HT1080 (cell line): ENCODE measurements at regions not wholly inside any gene's neighbourhood (a gene's known extent, or its start where the extent isn't known, plus 50 kb on each side); places are given as distances from the start of the nearest gene placed in this dataset.

Source experiments
- DNase-seq: peaks from one replicate; pipeline ENCODE4 v3.0.0-alpha.2; 2015; ENCODE audit warnings: low read depth

DNA sequence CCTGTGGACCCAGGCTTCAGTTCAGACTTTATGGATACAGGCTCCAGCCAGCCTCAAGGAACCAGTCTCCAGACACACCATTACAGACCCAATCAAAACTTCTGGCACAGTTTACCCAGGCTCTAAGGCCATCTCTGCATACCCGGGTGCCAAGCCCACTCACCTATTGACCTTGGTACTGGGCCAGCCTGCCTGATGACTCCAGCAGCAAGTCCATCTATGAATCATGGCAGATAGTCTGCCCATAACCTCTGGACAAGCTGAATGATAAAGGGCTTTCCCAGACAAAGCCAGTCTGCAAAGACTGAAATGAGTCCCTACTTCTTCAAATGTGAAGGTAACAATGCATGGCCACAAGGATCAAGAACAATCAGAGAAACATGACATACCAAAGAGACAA, 1327.1 kb upstream of the C9orf72 start:
- DNase-seq = no peak

DNA sequence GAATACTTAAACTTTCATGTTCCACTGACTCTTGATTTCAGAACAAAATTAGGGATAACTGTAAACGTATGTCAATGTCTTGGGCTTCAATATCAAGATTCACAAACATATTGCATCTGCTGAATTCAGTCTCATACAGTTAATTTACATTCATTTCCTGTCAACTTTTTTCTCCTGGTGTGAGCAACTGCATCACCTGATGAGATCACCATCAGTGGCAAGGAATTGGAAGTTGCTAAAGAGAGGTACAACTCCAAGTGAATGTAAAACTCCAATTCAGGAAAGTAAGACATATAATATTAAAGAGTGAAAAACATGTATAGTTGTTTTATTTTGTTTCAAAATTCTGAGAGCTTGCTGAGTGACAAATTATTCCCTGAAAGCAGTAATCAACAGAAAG, 1336.2 kb upstream of the C9orf72 start:
- DNase-seq = no peak

DNA sequence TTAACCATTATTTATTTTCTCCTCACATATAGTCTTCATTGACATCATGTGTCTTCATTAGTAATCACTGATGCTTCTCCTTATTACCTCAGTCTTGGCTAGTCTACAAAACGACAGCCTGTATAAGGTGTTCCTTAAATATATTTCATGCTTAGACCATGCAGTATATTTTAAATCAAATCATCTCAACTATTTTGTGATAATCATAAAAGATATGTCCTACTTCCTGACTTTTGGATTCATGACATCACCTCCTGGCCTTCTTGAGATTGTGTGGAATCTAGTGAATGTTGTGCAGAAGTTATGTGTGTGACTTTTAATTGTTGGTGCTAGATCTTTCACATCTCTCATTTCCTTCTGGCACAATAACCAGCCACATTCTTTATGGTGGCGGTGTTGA, 1339.3 kb upstream of the C9orf72 start:
- no peak for DNase-seq

DNA sequence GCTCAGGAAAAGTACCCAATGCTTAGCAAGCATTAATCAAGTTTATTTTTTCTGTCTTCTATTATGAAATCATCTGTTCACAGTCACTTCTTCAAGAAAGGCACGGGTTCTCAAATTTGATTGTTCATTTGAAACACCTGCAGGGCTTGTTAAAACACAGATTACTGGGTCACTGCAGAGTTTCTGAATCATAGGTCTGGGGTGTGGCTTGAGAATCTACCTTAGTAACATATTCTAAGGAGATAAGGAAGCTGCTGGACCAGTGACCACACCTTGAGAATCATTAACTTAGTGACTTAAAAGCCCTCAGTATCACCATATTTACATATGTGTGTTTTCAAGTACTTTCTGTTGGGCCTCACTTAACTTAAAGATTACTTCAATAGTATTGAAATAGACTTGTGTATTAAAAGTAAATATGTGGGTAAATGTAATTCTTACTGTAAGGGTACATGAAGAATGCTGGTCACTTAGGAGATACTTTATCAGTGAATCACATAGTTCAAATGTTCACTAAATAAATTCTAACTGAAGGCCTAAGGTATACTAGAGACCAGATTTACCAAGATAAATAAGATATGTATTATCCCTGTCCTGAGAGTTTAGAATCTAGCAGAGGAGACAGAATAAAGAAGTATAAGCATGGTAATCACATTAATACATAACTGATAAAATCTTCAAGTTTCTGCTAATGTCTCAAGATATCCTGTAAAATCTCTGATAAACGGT, 1342.1 kb upstream of the C9orf72 start:
- no peak for DNase-seq

DNA sequence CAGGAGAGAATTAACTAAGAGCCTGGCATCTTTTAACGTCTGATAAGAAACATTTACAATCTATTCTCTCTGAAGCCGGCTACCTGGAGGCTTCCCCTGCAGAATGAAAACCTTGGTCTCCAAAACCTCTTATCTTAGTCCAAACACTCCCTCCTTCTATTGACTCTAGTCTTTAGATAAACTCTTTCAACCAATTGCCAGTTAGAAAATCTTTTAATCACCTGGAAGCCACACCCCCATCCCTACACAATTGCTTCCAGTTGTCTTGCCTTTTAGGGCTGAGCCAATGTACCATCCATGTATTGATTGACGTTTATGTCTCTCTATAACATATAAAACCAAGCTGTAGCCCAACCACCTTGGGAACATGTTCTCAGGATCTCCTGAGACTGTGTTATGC, 1343.1 kb upstream of the C9orf72 start:
- DNase-seq = no peak

DNA sequence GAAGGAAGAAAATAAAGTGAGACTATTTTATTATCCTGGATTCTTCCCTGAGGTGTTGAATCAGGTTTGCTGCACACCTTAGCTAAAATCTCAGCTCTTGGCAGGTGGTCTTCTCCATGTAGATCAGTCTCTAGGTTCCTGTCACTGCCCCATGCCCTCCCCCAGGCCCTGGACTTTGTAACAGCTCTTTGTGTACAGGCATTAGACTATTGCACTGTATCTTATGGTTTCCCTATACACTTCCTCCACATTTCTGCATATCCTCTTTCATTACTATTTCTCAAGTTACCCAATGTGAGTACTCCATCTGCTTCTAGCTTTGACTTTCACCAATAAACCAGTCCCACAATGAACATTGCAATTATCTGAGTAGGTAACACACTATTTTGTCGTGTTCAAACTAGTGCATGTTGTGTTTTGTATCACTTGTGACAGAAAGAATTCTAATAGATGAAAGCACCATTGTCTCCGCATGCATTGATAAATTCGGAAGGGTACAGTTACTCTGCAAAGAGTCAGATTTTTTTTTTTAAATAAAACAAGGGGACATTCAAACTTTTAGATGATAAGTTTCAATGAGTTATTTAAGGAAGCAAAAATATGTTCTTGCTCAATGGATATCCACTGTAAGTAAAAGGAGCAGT, 1348.7 kb upstream of the C9orf72 start:
- DNase-seq = no peak

DNA sequence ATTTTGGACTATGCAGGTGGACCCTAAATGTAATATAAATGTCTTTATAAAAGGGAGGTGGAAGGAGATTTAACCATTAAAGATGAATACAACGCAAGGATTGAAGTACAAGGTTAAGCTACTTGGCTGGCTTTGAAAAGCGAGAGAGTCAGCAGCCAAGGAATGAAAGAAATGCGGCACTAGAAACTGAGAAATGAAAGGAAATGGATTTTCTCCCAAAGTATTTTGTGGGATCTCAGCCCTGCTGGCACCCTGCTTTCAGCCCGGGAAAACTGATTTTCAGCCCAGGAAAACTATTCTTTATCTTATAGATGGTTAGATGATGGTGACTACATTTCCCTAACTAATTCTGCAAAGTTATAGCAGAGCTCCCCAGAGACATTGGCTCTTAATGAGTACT, 1349.6 kb upstream of the C9orf72 start:
- no peak for DNase-seq

DNA sequence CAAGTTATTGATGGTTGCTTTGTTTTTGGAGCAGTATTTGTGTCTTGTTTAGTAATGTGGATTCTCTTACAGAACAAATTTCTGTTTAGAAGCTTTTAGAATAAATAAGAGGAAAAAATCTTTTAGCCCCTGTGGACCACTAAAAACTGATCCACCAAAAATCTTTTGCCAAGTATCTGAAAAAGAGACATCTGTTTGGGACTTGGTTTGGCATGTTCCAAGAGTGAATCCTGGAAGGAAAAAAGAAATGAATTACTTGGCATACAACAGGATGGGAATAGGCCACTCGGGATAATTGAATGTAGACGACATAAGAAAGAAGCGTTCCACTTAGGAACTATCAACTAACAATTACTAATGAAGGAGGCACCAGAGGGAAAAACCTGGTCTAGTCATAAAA, 1350.1 kb upstream of the C9orf72 start:
- DNase-seq = no peak

DNA sequence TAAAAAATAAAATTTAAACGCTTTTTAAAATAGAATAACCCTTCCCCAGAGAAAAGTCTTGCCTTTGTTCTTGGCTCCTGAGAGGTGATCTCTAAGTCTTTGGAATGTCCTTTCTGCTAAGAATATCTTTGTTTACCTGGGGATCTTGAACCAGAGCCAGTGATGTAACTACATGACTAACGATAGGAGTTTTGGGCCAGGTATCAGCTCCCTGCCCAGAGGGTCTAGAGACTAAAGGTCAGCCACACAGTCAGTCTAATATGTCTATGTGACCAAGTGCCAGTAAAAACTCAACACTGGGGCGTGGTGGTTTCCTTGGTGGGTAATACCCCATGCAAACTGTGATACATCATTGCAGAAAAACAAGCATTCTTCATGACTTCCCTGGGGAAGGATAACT, 1351.9 kb upstream of the C9orf72 start:
- DNase-seq = no peak

DNA sequence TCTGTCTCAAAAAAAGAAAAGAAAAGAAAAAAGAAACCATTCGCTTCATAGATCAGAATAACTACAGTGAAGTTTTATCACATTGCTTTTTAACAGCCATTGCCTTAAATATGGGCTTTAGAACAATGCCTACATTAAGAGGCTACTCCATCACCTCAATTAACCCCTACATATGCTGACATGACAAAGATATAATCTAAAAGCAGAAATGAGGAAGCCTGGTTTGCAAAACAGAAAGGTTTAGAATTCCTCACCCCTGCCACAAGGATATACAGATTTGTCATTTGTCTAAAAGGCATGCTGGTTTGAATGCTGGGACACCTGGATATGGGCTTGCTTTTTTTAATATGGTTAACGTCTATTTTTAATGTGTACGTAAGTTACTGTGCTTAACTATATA, 1353.0 kb upstream of the C9orf72 start:
- DNase-seq = no peak

DNA sequence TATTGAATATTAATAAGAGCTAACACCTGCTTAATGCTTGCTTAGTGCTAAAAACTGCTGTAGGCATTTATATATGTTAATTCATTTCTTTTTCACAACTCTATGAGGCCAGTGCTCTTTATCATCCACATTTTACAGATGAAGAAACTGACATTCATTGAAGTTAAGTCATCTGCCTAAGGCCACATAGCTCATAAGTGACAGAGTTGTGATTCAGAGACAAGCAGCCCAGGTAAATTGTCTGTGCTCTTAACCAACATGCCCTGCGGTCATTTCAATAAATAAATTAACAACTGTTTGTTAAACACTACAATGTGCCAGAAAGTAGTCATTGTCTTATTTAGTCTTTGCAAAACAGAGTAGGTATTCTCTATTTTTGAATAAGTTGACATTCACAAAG, 1354.4 kb upstream of the C9orf72 start:
- no peak for DNase-seq

DNA sequence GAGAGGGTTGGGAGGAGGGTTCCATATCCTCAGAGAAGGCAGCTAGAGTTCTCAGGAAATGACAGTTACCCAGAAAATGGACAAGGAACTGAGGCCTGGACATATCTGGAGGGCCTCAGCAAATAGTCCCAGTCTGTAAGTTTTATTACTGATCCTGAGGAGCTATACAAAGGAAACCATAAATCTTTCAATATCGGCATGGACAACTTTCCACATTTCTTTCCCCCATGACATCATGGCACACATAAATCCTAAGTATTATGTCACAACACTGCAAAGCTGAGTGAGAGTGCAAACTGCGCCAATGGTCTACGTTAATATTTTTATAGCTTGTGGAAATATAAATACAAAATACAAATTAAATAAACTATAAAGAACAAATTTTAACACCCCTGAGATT, 1356.2 kb upstream of the C9orf72 start:
- no peak for DNase-seq

DNA sequence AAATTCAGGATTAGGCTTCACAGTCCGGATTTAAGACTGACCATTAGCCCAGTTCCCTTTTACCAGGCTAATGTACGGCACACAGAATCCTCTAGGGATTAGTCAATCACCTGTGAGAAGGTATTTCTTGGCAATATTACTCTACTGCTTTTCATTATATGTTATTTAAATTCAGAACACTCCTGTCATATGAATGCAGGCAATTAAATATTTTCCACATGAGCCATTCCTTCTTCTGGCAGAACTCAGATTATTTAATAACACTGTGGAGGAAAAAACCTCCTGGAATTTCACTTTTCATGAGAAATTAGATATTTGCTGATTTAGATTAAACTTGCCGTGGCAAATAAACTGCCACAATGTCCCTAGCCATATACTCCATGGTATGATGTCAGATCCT, 1357.5 kb upstream of the C9orf72 start:
- no peak for DNase-seq

DNA sequence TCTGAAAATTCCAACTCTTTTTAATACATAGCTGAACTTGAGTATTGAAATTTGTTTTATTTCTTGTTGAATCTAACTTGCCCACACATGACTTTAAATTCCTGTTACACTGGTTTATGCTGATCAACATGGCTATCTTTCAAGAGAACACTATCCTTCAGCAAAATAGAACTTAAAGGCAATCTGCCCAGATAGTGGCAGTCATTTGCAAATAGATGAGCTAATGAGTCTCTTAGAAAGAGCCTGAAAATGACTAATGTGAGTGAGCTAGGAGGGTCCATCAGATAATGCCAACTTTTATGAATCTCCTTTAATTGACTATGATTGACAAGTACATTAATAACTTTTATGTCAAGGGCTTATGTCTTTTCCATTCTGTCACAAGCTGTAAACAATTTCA, 1360.8 kb upstream of the C9orf72 start:
- DNase-seq = no peak

DNA sequence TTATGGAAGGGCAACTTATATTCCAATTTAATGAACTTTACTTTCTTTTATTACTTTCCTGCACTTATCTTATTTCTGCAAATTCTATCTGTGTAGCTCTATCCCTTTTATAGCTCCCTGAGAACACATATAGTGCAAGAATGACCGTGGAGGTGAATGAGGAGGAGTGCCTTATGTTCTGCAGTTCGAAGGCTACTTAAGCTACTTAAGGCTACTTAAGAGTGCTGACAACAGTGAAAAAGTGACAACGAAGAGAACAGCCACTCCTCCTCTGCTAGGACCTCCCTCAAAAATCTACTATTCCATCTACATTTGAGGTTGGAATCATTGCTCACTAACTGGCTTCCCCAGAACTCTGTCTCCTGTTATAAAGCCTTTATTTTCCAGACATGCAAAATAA, 1365.7 kb upstream of the C9orf72 start:
- DNase-seq = no peak

DNA sequence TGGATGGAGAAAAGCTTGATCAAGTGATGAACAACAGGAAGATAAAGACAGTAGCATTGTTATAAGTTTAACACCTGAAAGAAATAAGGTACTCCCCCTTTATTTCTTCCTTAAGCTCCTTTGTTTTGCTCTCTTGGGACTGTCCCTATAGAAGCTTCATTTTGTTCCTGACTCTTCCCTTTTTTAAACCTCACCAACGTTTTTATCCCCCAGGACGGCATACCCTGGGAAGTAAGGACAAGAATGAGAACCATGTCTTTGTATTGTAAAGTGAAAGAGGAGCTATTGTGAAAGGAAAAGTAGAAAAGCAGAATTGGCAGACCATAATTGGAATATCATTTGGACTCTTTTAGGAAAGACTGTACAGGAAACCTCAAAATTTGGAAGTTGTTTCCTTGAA, 1368.6 kb upstream of the C9orf72 start:
- DNase-seq = no peak

DNA sequence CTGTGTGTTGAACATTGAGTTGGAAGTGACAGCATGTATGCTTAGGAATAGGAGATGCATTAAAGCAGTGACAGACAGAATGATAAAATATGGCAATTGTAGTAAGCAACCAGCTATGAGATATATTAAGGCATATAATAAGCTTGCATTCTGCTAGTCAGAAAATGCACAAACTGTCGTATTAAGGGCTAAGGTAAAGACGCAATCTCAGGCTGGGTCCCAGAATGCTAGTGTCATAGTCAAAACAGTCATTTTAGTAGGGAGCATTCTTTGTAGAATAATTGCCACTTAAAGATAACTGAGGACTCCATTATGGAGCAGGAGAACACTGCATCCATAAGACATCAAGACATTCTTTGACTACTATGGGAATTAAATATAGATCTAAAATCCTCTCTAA, 1369.7 kb upstream of the C9orf72 start:
- no peak for DNase-seq

DNA sequence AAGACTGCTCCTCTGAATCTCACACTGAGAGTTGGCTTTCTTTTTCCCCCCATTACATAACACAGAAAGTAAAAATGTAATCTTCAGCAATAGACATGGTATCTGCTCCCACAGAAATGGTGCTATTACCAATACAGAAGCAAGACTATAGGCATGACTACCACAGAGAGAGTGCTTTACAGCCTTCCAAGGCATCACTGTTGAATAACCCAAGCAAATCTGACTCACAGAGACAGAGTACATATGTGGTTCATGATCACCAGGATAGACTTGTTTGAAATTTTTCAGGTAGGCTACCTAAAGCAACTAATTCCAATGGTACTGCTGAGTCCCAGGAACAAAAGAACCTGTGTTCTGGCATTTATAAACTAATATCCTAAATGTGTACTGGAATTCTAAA, 1373.4 kb upstream of the C9orf72 start:
- DNase-seq = no peak

DNA sequence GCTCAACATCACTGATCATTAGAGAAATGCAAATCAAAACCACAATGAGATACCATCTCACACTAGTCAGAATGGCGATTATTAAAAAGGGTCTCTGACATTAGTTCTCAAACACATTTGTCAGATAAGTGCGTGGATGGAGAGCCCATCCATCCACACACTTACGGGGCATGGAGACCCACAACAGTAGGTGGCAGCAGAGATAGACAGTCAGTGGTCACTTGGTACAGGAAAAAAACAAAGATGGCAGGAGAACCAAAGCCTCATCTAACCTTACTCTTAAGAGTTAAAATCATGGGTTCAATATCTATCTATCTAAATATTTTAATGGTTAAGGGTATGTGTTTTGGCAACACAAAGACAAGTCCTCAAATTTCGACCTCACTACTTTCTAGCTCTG, 1378.7 kb upstream of the C9orf72 start:
- DNase-seq = peak; percentile 8

DNA sequence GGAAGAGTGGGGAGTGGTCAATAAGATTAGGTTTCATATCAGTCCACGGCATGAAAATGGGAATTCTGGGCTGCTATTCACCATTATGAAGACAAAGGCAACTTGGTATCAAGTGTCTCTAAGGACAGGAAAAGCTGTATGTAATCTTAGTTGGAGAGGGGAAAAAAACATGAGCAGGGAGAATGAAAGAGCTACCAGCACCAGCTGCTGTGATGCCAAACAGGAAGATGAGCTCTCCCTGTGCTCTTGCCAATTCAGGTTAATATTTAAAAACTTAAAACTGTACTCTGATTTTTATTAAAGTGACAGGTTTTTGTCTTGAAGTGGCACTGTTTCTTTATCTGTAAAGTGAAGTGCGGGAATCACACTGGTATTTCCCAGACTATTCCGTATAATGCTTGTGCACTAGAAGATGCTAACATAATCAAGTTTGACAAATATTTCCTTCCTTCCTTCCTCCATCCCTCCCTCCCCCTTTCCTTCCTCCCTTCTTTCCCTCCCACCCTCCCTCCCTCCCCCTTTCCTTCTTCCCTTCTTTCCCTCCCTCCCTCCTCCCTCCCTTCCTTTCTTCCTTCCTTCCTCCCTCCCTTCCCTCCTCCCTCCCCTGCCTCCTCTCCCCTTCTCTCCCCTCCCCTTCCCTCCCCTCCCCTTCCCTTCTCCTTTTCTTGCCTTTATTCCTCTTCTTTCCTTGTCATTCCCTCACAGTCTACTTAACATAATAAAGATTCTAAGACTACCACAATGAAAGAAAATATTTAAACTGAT, 1383.0 kb upstream of the C9orf72 start:
- no peak for DNase-seq

DNA sequence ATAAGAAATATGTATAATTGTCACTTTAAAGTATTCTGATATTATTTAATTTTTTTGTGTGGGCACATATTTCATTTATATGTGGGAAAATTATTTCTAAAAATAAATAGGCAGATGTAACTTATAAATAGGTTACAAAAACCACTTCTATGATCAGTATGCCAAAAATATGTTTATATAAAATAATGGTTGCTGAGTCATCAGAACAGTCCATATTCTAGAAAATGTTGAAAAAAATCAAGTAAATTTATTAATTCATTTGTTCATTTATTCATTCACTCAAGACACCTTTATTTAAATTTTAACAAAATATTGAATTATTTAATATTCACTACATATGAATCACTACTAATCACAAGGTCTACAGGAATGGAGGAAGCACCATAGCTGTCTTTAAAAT, 1387.3 kb upstream of the C9orf72 start:
- no peak for DNase-seq

DNA sequence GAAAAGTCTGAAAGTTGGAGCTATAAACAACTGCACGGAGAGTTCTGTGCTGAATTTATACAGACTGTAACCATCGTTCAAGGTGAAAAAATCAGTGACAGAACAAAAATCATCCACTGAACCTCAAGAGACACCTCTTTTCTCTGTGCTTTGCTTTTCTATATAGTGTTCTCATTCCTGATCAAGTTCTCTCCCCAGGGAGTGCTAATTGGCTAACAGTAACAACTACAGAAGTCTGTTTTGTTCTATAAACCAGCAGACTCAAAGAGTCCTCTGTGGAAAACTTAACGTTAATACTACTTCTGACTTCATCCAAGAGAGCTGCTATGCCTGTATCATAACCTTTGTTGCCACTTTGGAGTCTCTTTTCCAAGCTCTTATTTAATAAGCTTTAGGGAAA, 1388.3 kb upstream of the C9orf72 start:
- DNase-seq = no peak

DNA sequence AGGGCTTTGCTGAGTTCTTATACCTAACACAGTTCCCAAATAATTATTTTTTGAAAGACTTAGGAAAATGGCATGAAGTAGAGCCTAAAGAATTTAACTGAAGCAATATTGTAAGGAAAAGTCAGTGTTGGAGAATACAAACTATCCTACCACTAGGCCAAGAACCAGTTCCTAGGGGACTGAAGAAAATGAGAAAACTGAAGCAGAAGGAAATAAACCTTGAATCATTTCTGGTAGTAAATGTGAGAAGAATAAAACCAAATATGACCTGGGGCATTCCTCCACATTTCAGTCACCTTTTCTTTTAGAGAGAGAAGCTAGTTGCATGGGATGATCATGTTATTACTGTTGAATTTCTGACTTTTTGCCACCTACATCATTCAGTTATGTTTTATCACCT, 1393.9 kb upstream of the C9orf72 start:
- DNase-seq = no peak
